ENCODE measurements at regions not wholly inside any gene's neighbourhood (a gene's known extent, or its start where the extent isn't known, plus 50 kb on each side); places are given as distances from the start of the nearest gene placed in this dataset.

DNA sequence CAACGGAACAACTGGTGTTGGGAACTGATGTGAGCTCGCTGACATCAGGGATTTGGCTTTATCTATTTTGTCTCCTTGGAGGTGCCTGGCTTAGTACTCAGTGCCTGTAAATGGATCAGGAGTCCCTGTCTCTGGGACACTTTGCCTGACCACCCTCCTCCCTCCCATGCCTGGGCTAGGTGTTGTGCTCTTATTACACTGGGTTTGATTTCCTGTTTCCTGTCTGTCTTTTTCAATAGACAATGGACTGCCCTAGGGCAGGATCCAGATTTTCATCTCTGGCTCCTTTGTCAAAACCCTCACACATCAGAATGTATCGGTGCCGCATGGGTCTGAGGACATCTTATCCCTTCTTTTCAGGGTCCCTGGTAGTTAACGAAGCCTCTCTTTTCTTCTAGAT lies 223.6 kb upstream of the ASIC2 start:
- DNase-seq: no peak

- no peak for DNase-seq
Measured at GRCh38 chr17:33517746-33518145, 224.7 kb upstream of the ASIC2 start.

GRCh38 chr17:33519692-33520091 lies 226.6 kb upstream of the ASIC2 start:
- no peak for DNase-seq

- no peak for DNase-seq
Measured at GRCh38 chr17:33520426-33521330, 227.6 kb upstream of the ASIC2 start.

GRCh38 chr17:33521784-33522183 lies 228.7 kb upstream of the ASIC2 start:
- no peak for DNase-seq

- no peak for DNase-seq
Measured at GRCh38 chr17:33522623-33523022, 229.5 kb upstream of the ASIC2 start.

DNA sequence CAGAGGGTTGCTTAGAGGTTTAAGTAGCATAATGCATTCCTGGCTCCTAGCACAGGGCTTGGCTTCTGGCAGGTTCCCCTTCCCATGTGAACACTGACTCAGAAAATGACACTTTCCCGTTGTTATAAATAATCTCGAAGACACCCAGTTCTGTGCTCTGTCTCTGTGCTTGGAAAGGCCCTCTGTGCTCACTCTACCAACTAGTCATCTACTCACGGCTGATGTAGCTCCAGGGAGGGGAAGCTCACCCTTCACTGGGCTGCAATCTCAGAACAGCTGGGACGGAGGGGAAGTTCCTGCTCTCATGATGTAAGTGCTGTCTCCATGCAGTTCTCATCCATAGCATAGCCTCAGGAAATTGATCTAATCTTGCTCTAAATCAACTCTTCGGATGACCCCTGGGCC lies 230.5 kb upstream of the ASIC2 start:
- DNase-seq: no peak

GRCh38 chr17:33525186-33525585 lies 232.1 kb upstream of the ASIC2 start:
- no peak for DNase-seq

GRCh38 chr17:33526717-33527116 lies 233.6 kb upstream of the ASIC2 start:
- DNase-seq: no peak

DNA sequence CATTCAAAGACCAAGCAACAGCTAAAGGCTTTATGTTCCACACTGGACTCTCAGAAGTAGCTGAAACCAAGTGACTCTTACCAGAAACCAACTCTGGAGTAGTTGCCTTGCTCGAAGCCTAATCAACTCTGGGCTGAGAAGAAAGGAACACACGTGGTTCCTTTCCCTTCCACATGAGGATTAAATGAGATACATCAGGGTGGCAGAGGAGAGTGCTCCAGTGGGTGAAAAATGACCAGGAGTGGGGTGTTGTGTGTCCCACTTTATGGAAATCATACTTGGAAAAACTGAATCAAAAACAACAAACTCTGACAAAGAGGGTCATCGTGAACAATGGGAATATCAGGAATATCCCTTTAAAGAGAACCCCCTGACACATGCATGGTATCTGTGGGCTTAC lies 234.2 kb upstream of the ASIC2 start:
- DNase-seq: no peak

DNA sequence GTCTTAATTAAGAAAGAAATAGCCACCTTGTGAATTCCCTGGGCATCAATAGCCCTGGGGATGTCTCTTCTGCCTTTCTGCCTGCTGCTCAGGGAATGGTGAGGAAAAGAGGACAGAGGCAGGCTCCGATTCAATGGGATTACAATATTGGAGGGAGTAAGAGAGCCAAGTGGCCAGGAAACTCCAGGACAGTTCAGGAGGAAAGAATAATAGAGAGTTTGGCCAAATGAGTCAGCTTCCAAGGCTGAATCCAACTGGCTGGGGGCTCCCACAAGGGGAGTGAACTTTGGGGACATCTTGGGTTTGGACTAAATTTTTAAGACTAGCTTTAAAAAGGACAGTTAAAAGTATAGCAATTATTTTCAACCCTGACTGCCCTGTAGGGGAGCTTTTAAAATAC lies 235.8 kb upstream of the ASIC2 start:
- no peak for DNase-seq

- DNase-seq: no peak
Measured at GRCh38 chr17:33529816-33530215, 236.7 kb upstream of the ASIC2 start.

DNA sequence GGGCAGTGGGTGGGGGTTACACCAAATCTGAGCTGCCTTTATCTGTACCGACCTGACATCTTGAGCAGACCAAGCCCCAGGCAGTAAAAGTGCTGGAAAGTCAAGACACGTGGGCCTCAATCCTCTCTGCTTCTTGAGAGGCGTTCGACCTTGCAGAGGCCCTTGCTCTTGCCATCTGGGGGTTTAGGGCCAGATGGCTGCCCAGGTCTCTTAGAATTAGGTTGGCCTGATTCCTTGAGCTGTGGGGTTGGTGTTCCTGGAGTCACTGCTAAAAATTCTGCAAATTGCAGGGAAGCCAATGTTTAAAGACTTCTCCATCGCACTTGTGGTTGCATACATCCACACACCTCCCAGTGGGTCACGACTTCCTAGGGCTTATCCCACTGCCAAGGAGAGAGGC lies 238.2 kb upstream of the ASIC2 start:
- no peak for DNase-seq

- no peak for DNase-seq
Measured at GRCh38 chr17:33534087-33534486, 241.0 kb upstream of the ASIC2 start.

- DNase-seq: no peak
Measured at GRCh38 chr17:33545124-33545523, 252.0 kb upstream of the ASIC2 start.

- no peak for DNase-seq
Measured at GRCh38 chr17:33550261-33550660, 257.2 kb upstream of the ASIC2 start.

DNA sequence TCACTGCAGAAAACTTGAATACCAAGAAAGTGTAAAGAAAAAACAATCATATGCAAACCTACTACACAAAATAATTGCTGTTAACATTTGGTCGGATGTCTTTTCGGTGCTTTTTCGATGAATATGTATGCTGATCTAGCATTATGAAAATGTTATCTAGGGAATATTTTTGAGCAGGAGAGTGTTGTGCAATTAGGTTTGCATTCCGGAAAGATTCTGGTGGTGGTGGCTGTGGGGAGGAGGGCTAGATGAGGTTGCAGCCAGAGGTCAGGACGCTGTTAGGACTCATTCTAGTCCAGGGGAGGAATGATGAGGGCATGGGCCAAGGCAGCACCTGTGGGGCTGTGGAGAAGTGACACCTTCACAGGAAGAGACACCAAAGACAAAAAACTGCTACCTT lies 258.0 kb upstream of the ASIC2 start:
- no peak for DNase-seq

GRCh38 chr17:33551911-33552310 lies 258.8 kb upstream of the ASIC2 start:
- no peak for DNase-seq

- no peak for DNase-seq
Measured at GRCh38 chr17:33560165-33560564, 267.1 kb upstream of the ASIC2 start.

DNA sequence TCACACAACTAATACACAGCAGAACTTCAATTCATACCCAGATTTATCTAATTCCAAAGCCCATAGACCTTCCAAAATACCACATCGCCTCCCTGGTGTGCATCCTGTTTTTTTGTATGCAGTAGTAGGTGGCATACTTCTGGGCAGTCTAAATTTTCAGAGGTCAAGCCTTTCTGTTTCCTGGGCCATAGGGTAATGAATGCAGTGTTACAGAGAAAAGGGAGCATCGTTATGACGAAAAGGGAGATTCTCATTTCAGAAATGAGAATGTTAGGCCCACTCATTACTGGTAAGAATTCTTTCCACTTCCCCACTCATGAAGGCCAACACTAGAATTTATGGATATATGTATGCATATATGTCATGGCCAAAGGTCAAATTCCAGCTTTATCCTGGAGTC lies 267.8 kb upstream of the ASIC2 start:
- DNase-seq: no peak

DNA sequence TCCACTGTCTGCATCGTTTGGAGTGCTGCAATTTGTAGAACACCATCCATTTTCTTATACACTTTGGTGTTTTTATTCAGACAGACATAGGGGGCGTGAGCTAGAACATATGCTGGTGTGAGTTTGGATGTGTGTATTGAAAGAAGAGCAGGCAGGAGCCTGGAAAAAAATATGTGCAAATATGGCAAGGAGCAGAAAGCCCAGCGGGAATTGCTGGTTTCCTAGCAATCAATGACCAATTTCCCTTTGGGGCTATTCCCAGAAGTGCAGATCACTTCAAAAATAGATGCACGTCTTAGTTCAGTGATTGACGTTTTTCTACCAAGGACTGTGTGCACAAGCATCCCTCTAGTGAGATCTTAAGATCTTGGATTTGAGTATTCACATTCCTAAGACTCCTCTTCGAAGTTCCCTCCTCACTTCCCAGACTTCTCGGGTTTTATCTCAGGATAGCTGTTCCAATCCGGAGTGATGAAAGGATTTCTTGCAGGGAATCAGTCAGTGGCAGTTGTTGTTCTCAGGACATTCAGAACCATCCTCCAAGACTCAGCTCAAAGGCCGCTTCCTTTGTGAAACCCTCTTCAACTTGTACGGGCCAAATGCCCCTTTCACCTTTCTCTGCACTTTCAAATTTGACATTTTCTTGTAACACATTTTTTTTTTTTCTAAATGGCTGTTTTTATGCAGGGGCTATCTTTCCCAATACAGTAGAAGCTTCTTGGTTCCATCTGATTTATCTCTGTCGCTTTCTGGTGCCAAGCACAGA lies 268.7 kb upstream of the ASIC2 start:
- no peak for DNase-seq

GRCh38 chr17:33562792-33563191 lies 269.7 kb upstream of the ASIC2 start:
- DNase-seq: no peak

- DNase-seq: no peak
Measured at GRCh38 chr17:33564146-33564545, 271.1 kb upstream of the ASIC2 start.

DNA sequence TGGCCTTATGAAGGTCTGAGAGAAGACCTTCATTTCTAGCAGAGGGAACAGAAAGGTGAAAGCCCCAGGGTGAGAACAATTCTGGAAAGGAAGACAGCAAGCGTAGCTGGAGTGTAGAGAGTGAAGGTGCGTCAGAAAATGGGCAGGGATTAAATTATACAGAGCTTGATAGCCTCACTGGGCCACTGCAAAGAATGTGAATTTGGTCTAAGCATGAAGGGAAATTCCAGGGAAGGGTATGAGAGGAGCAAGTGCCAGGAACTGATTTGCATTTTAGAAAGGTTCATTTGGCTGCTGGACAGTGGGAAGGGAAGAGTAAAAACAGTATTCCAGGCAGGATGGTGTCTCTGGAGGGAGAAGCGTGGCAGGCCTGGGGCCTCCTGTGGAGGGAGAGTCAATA lies 274.1 kb upstream of the ASIC2 start:
- no peak for DNase-seq

Data from GOT3 (cell line).